Psoas muscle (tissue), 7 donors: ENCODE measurements at regions not wholly inside any gene's neighbourhood (a gene's known extent, or its start where the extent isn't known, plus 50 kb on each side); places are given as distances from the start of the nearest gene placed in this dataset.

Source experiments
- ATAC-seq, 4 donors: fragments of 200-7000 bp; cut with Tn5 transposase; one replicate each; pipeline ENCODE4 v1.9.1; 2020; ENCODE audit warnings: moderate library complexity in 3 of 4, mild to moderate bottlenecking in 2 of 4
- DNase-seq, 2 donors: peaks; one replicate each; pipeline ENCODE4 v3.0.0-alpha.2; 2020
- H3K27ac ChIP-seq: fragments of 200-600 bp; one replicate; pipeline ENCODE4 v1.8.0; 2022
- H3K27me3 ChIP-seq, 3 donors: fragments of 200-600 bp in 1 of 3; one replicate each; pipeline versions ENCODE4 v1.6.1 to v1.8.0; 2013 to 2022; ENCODE audit warnings: low read length in 2 of 3, mild to moderate bottlenecking in 2 of 3, moderate library complexity in 1 of 3; ENCODE audit not compliant: insufficient read depth in 3 of 3
- H3K36me3 ChIP-seq, 2 donors: fragments of 200-600 bp in 1 of 2; one replicate each; pipeline versions ENCODE4 v1.6.1 to v1.8.0; 2013 to 2022; ENCODE audit warnings: low read depth in 1 of 2, mild to moderate bottlenecking in 1 of 2, moderate library complexity in 1 of 2; ENCODE audit not compliant: insufficient read depth in 1 of 2
- H3K4me1 ChIP-seq: fragments of 200-600 bp; one replicate; pipeline ENCODE4 v1.8.0; 2022
- H3K4me3 ChIP-seq: fragments of 200-600 bp; one replicate; pipeline ENCODE4 v1.8.0; 2022; ENCODE audit warnings: mild to moderate bottlenecking
- H3K9me3 ChIP-seq: fragments of 200-600 bp; one replicate; pipeline ENCODE4 v1.8.0; 2022
- CTCF ChIP-seq: fragments of 200-600 bp; IDR thresholded peaks from one replicate; pipeline ENCODE4 v1.8.0; 2022; ENCODE audit warnings: antibody characterized with exemption
- WGBS, 3 donors: extraction: QIAGEN DNeasy Blood & Tissue Kit; methylation state at CpG; one replicate each; pipeline versions ENCODE4 v1.1.6 to v1.1.7; 2013; 5-methylcytosine and 5-hydroxymethylcytosine counted together
- intact Hi-C, 2 donors: fragments of 100-400 bp; cut with DNase I; formaldehyde crosslinking; loops; one replicate each; pipeline versions ENCODE4 v1.11.0 to v1.14.2; 2022
- donor health status: healthy with polysubstance abuse.
- donor health status: DM: no; HTN: no; CAD: no; lungs with moderate emphysema.
- donor health status: Bipolar disorder and iron deficiency.
- donor health status: healthy.
- donor health status: DM: yes; HTN: yes; CAD: no.
- donor health status: DM: no; HTN: no; CAD: no.
- donor health status: DM: yes; HTN: yes; CAD: no.

- Histone ChIP-seq H3K27ac (no peak overlapping the region), H3K27me3 (no peaks in the 10 kb centered on the region), H3K36me3 (no peaks in the 10 kb centered on the region), H3K4me1 (no peaks in the 10 kb centered on the region), H3K4me3 (no peak overlapping the region), H3K9me3 (no peaks in the 10 kb centered on the region)
- ATAC-seq (no peak), DNase-seq (no peak)
- TF ChIP-seq CTCF = no peak
- intact Hi-C loops = no loop called here
- WGBS, 3 donors = 90 to 96% (median 91%) methylated on average over 1 of the region's 1 CpG
These were observed 404.4 kb downstream of the AACS start for GRCh38 chr12:125469683-125470082.

GRCh38 chr12:125470838-125471783, 405.9 kb downstream of the AACS start:
- Histone ChIP-seq H3K27ac (no peak overlapping the region), H3K4me3 (no peak overlapping the region), H3K36me3 (no peaks in the 10 kb centered on the region), H3K9me3 (no peaks in the 10 kb centered on the region), H3K4me1 (no peaks in the 10 kb centered on the region), H3K27me3 (peaks cover 0 to 1% (median 0%) of the 10 kb centered on the region in 3 donors)
- DNase-seq (no peak), ATAC-seq (no peak)
- intact Hi-C loops = no loop called here
- WGBS, 3 donors = 42 to 56% (median 45%) methylated on average over 15 of the region's 15 CpGs
- no peak for TF ChIP-seq CTCF

DNA sequence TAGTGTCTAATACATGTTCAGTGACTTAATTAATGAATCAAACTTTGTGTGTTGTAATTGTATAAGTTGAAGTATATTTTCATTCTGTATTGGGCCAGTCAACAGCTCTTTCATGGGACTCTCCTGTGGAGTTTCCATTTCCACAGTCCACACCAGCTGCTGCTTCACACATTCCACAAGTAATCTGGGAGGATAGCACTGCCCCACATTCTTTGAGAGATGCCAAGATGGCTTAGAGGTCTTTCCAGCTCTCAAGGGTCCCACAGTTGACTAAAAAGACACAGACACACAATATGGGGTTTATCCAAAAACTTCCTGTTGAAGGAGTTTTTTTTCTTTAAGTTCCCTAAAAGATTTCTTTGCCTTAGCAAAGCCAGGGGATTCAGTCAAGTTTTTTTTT, 408.3 kb downstream of the AACS start:
- intact Hi-C loops = no loop called here
- no peak for TF ChIP-seq CTCF
- no peak for DNase-seq
- H3K36me3 ChIP-seq = no peaks in the 10 kb centered on the region
- H3K4me1 ChIP-seq = no peaks in the 10 kb centered on the region
- no peak overlapping the region for H3K4me3 ChIP-seq
- H3K9me3 ChIP-seq = no peaks in the 10 kb centered on the region
- no peak overlapping the region for H3K27ac ChIP-seq
- no peak for ATAC-seq
- peaks cover 0 to 1% (median 0%) of the 10 kb centered on the region in 3 donors for H3K27me3 ChIP-seq

- WGBS, 3 donors = 32 to 46% (median 36%) methylated on average over 4 of the region's 4 CpGs
- no peaks in the 10 kb centered on the region for H3K36me3 ChIP-seq
- no peak for TF ChIP-seq CTCF
- H3K27me3 ChIP-seq = no peaks in the 10 kb centered on the region
- no peak overlapping the region for H3K4me3 ChIP-seq
- no peaks in the 10 kb centered on the region for H3K9me3 ChIP-seq
- DNase-seq = no peak
- no peaks in the 10 kb centered on the region for H3K4me1 ChIP-seq
- intact Hi-C loops = no loop called here
- H3K27ac ChIP-seq = no peak overlapping the region
- no peak for ATAC-seq
These were observed 422.1 kb downstream of the AACS start for GRCh38 chr12:125487336-125487735.

- TF ChIP-seq CTCF = no peak
- H3K36me3 ChIP-seq = no peaks in the 10 kb centered on the region
- intact Hi-C loops = no loop called here
- DNase-seq (no peak), ATAC-seq (no peak)
- no peaks in the 10 kb centered on the region for H3K27me3 ChIP-seq
- no peaks in the 10 kb centered on the region for H3K9me3 ChIP-seq
- no peak overlapping the region for H3K27ac ChIP-seq
- no peaks in the 10 kb centered on the region for H3K4me1 ChIP-seq
- H3K4me3 ChIP-seq = no peak overlapping the region
- 84 to 89% (median 86%) methylated on average over 7 of the region's 7 CpGs for WGBS, 3 donors
These were observed 426.3 kb downstream of the AACS start for GRCh38 chr12:125491553-125491952.
